Osteoblast (primary cell): ENCODE measurements at regions not wholly inside any gene's neighbourhood (a gene's known extent, or its start where the extent isn't known, plus 50 kb on each side); places are given as distances from the start of the nearest gene placed in this dataset.

Experiments
- DNase-seq: peaks from one replicate; pipeline ENCODE4 v3.0.0; 2011; ENCODE audit warnings: low spot score, mixed read lengths; ENCODE audit not compliant: insufficient read length; ENCODE audit errors: missing footprints
- H2AFZ ChIP-seq: 2 replicates; pipeline ENCODE4 v1.6.0; 2011; ENCODE audit warnings: mild to moderate bottlenecking, low read length
- H3K27ac ChIP-seq: 2 replicates; pipeline ENCODE4 v1.5.1; 2011; ENCODE audit warnings: mild to moderate bottlenecking, low read depth, low read length, moderate library complexity
- H3K27me3 ChIP-seq: 2 replicates; pipeline ENCODE4 v1.6.0; 2012; ENCODE audit warnings: mild to moderate bottlenecking, control low read depth, inconsistent platforms, low read length, moderate library complexity; ENCODE audit not compliant: insufficient read depth
- H3K36me3 ChIP-seq: 2 replicates; pipeline ENCODE4 v1.5.1; 2011; ENCODE audit warnings: mild to moderate bottlenecking, low read length, control low read depth, moderate library complexity; ENCODE audit not compliant: insufficient read depth
- H3K4me1 ChIP-seq: 2 replicates; pipeline ENCODE4 v1.5.1; 2011; ENCODE audit warnings: mild to moderate bottlenecking, low read length, control low read depth, moderate library complexity; ENCODE audit not compliant: insufficient read depth
- H3K4me2 ChIP-seq: 2 replicates; pipeline ENCODE4 v1.6.0; 2011; ENCODE audit warnings: mild to moderate bottlenecking, low read length; ENCODE audit not compliant: insufficient read depth
- H3K4me3 ChIP-seq: fragments of 200-600 bp; sonication (generic); 3 replicates; pipeline ENCODE4 v1.5.1; 2012; ENCODE audit warnings: mild to moderate bottlenecking, low read length, inconsistent platforms; ENCODE audit not compliant: insufficient read depth
- H3K79me2 ChIP-seq: 2 replicates; pipeline ENCODE4 v1.6.0; 2012; ENCODE audit warnings: mild to moderate bottlenecking, low read length, control low read depth, inconsistent platforms; ENCODE audit not compliant: insufficient read depth
- H3K9me3 ChIP-seq: 2 replicates; pipeline ENCODE4 v1.5.1; 2011; ENCODE audit warnings: low read depth, low read length, control low read depth
- H4K20me1 ChIP-seq: 2 replicates; pipeline ENCODE4 v1.6.0; 2012; ENCODE audit warnings: mild to moderate bottlenecking, low read length, control low read depth; ENCODE audit not compliant: insufficient read depth
- TF ChIP-seq, protein P1 (sequence below): IDR thresholded peaks from 2 replicates; pipeline ENCODE4 v1.5.1; 2011; ENCODE audit warnings: mild to moderate bottlenecking, low read depth, low read length, moderate library complexity; ENCODE audit errors: extremely low read depth

DNA sequence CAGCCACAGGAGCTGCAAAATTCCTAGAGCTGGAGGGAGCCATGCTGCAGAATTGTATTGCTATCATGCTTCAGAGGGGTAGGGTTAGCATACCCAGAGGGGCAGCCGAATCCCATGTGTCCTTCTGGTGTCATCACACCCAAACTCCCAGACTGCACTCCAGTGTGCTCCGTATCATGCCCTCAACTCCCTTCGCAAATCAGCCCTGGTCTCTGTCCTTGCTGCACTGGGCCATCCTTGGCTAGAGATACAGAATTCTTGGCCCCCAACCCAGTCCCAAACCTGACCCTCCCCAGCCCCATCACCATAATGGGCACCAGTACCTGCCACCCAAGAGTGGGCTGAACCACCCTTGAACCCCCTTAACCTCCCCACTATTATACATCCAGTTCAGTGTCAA is 138.3 kb downstream of the ANKRD60 start:
- H3K27ac ChIP-seq: no peak overlapping the region
- H4K20me1 ChIP-seq: no peaks in the 10 kb centered on the region
- no peaks in the 10 kb centered on the region for H3K79me2 ChIP-seq
- no peak overlapping the region for H2AFZ ChIP-seq
- DNase-seq: no peak
- TF ChIP-seq, protein P1, sequence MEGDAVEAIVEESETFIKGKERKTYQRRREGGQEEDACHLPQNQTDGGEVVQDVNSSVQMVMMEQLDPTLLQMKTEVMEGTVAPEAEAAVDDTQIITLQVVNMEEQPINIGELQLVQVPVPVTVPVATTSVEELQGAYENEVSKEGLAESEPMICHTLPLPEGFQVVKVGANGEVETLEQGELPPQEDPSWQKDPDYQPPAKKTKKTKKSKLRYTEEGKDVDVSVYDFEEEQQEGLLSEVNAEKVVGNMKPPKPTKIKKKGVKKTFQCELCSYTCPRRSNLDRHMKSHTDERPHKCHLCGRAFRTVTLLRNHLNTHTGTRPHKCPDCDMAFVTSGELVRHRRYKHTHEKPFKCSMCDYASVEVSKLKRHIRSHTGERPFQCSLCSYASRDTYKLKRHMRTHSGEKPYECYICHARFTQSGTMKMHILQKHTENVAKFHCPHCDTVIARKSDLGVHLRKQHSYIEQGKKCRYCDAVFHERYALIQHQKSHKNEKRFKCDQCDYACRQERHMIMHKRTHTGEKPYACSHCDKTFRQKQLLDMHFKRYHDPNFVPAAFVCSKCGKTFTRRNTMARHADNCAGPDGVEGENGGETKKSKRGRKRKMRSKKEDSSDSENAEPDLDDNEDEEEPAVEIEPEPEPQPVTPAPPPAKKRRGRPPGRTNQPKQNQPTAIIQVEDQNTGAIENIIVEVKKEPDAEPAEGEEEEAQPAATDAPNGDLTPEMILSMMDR: no peak
- H3K4me3 ChIP-seq: no peak overlapping the region
- no peaks in the 10 kb centered on the region for H3K36me3 ChIP-seq
- no peak overlapping the region for H3K4me2 ChIP-seq
- H3K4me1 ChIP-seq: no peaks in the 10 kb centered on the region
- H3K9me3 ChIP-seq: no peaks in the 10 kb centered on the region
- H3K27me3 ChIP-seq: peaks cover 6% of the 10 kb centered on the region

DNA sequence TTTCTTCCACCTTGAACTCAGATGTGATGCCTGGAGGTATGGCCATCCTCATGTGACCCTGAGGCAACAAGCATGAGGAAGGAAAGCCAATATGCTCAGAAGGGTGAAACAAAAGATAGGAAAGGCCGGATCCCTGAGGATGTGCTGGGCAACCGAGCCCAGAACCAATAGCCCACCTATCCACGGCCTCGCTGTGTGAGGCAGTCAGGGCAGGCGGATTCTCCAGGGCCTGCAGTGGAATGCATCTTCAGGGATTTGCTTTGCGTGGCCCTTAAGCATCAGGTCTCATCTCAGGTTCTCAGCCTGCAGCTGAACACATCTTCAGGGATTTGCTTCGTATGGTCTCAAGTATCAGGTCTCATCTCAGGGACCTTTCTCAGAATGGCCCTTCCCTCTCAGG is 139.8 kb downstream of the ANKRD60 start:
- TF ChIP-seq, protein P1: no peak
- H3K79me2 ChIP-seq: no peaks in the 10 kb centered on the region
- no peak overlapping the region for H3K27ac ChIP-seq
- no peaks in the 10 kb centered on the region for H3K4me1 ChIP-seq
- no peak for DNase-seq
- peaks cover 6% of the 10 kb centered on the region for H3K27me3 ChIP-seq
- no peaks in the 10 kb centered on the region for H3K9me3 ChIP-seq
- H3K36me3 ChIP-seq: no peaks in the 10 kb centered on the region
- no peak overlapping the region for H2AFZ ChIP-seq
- no peaks in the 10 kb centered on the region for H4K20me1 ChIP-seq
- H3K4me3 ChIP-seq: no peak overlapping the region
- no peak overlapping the region for H3K4me2 ChIP-seq

DNA sequence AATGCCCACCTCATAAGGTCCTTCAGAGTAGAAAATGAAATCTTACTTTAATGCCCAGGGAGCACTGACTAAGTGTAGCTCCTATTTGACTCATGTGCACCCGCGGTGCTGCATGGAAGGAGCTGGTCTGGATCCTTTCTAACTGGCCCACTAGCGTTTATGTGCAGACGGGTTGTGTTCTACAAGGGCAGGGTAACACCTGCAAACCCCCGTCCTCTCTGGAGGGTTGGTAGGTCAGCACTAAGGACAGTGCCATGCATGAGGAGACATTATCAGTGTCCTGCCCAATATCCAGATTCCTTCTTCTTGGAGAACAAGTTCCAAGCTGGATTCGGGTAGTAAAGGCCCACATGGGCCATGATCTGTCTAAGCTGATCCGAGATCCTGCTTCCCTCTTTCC is 140.3 kb downstream of the ANKRD60 start:
- Histone ChIP-seq H3K27ac (no peak overlapping the region), H3K9me3 (no peaks in the 10 kb centered on the region), H3K36me3 (no peaks in the 10 kb centered on the region), H3K79me2 (no peaks in the 10 kb centered on the region), H3K4me3 (no peak overlapping the region), H4K20me1 (no peaks in the 10 kb centered on the region), H2AFZ (no peak overlapping the region), H3K27me3 (peaks cover 5% of the 10 kb centered on the region), H3K4me1 (no peaks in the 10 kb centered on the region), H3K4me2 (no peak overlapping the region)
- DNase-seq: no peak
- TF ChIP-seq, protein P1: no peak

DNA sequence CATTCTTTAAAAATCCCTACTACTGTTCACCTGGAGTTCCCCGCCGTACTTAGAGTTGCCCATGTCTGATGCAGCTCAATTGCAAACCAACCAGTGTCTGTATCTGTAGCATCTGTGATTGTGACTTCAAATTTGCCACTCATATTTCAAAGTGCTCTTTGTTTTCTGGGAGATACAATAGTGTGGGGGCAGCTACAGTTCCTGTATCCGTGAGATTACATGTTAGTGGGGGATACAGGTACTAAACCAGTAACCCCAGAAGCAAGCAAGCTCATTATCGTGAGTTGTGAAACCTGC is 140.9 kb downstream of the ANKRD60 start:
- Histone ChIP-seq H2AFZ (no peak overlapping the region), H3K4me2 (no peak overlapping the region), H3K79me2 (no peaks in the 10 kb centered on the region), H3K4me3 (no peak overlapping the region), H3K27ac (no peak overlapping the region), H3K27me3 (peaks cover 4% of the 10 kb centered on the region), H4K20me1 (no peaks in the 10 kb centered on the region), H3K9me3 (no peaks in the 10 kb centered on the region), H3K36me3 (no peaks in the 10 kb centered on the region), H3K4me1 (no peaks in the 10 kb centered on the region)
- TF ChIP-seq, protein P1: no peak
- DNase-seq: no peak
